Fibroblast of skin of left biceps (primary cell): ENCODE measurements at regions not wholly inside any gene's neighbourhood (a gene's known extent, or its start where the extent isn't known, plus 50 kb on each side); places are given as distances from the start of the nearest gene placed in this dataset.

Experiments used
- DNase-seq, 2 experiments: peaks; one replicate each; pipeline ENCODE4 v3.0.0-alpha.2; 2013; ENCODE audit warnings: low read depth in 2 of 2

GRCh38 chr2:173647681-173648311 is 293.1 kb downstream of the CDCA7 start:
- no peak for DNase-seq

- no peak for DNase-seq
These were observed 294.1 kb downstream of the CDCA7 start for GRCh38 chr2:173648816-173649215.

- DNase-seq: no peak
These were observed 295.0 kb downstream of the CDCA7 start for GRCh38 chr2:173649527-173650219.

DNA sequence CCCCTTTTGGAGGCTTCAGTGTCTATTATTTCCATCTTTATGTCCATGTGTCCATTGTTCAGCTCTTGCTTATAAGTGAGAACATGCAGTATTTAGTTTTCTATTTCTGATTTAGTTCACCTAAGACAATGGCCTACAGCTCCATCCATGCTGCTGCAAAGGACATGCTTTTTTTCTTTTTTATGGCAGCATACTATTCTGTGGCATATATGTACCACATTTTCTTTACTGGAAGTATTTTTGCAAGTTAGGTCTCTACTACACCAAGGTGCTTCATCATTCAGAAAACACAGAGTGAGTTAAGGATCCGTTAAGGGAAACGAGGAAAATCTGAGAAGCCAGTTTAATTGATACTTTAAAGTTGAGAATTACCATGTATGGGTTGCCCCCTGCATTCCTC is 297.2 kb downstream of the CDCA7 start:
- no peak for DNase-seq

DNA sequence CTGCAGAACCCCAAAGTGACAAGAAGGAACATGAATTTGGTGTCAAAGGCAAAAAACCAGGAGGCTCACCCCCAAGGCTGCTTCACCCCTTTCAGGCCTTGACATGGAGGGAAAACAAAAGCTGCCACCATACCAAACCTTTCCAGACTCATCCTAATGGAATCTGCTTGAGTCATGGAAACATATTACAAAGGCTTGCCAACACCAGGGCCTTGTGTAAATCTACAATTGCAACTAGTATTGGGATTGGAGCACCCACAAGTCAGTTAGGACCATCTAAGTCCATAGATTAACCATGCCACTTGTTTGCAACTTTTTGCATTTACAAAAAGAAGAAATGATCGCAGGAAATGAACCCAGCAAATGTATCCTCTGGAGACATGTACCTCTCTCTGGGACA is 297.6 kb downstream of the CDCA7 start:
- peak; percentile 74 for DNase-seq

DNA sequence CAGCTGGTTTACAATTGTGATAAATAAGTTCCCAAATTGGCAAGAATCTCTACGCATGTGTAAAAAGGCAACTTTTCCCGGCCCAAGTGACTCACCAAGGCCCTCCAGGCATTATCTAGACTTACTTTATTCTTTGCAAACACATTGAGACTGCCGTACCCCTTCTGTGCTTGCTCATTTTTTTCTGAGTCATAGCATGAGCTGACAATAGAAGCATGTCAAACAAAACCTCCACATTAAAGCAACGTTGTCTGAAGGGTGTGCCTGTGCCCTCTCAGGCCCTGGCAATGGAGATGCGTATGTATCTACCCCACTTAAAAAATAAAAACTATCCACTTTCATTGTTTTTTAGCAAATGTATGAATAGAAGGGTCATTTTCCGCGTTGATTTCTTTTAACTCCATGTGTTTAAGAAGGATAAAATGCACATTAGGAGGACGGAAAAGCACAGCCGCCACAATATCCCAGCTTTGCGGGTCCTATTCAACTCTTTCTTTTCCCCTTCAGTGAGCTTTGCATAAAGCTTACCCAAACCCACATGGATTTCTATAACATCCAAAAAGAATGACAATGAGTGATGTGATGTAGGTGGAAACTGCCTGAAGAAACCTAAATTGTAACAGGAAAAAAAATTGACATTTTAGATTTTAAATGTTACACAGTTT is 298.2 kb downstream of the CDCA7 start:
- peak; percentile 79 to 84 for DNase-seq

GRCh38 chr2:173653432-173653805 is 298.7 kb downstream of the CDCA7 start:
- DNase-seq: no peak

GRCh38 chr2:173654161-173654895 is 299.7 kb downstream of the CDCA7 start:
- DNase-seq: no peak

DNA sequence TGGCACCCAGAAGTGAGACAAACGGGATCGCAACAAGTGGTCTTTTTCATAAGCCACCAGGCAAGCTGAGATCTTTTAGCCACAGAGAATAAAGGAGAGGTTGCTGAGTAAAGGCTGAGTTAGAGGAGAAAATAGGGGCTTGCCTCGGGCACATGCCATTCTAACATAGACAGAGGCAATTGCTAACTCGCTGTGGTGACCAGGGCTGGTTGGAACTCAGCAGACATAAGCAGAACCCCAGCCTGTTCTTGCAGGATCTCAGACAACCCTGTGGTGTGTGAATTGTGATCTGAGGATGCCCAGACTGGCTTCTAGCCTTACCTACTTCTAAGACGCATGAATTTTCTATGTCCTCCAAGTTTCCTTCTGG is 300.2 kb downstream of the CDCA7 start:
- DNase-seq: no peak

DNA sequence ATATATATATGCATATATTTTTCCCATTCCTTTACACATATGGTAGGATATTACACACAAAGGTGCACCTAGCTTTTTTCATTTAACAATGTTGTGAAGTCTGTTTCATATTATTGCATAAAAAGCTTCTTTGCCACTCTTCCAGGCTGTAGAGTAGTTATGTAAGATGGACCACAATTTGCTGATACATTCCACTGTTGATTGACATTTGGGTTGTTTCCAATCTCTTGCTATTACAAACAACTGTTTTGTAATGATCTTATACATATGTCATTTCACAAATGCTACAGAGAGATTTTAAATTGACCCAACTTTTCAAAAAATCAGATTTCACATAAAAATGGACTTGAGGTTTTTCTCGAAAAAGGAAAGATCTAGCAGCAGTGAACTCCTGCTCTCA is 301.4 kb downstream of the CDCA7 start:
- no peak for DNase-seq

- DNase-seq: peak; percentile 85 to 86
These were observed 303.5 kb downstream of the CDCA7 start for GRCh38 chr2:173657996-173658717.

DNA sequence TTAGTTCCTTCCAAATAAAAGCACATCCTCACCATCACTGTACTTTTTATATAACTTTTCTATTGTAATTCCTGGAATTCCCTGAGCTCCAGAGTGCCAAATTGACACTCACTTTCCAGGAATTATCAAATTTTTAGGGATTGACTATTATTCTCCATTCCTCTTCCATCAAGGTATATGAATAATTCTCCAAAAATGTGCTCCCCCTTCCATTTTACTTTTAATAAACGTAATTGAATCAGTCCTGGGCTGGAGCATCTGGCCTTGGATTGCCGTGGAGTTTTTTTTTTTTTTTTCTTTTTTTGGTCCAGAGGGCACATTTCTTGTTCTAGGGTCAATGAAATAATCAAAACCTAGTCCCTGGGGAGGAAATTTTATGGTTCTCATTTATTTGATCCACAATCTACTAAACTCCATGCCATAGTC is 304.3 kb downstream of the CDCA7 start:
- DNase-seq: peak; percentile 59 to 68

- no peak for DNase-seq
These were observed 304.8 kb downstream of the CDCA7 start for GRCh38 chr2:173659509-173659908.

- no peak for DNase-seq
These were observed 303.6 kb downstream of the SP3 start for GRCh38 chr2:173661586-173661985.

DNA sequence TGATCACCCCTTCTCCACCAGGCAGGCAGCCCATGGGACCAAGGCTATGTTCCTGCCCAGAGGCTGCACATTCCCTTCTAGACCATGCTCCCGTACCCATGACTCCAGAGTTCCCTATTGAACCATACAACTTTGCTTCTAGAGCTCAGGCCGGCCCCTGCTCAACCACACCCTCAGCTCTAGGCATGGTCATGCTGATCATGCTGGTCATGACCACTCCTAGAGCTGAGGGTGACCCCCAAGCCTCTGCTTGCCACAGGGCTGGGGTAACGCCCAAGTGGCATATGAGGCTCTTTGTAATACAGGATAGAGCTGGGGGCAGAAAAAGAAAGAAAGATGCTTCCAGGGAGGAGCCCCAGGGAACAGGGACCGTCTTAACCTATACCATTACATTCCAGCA is 301.8 kb downstream of the SP3 start:
- DNase-seq: no peak

GRCh38 chr2:173663835-173664512 is 301.2 kb downstream of the SP3 start:
- no peak for DNase-seq

DNA sequence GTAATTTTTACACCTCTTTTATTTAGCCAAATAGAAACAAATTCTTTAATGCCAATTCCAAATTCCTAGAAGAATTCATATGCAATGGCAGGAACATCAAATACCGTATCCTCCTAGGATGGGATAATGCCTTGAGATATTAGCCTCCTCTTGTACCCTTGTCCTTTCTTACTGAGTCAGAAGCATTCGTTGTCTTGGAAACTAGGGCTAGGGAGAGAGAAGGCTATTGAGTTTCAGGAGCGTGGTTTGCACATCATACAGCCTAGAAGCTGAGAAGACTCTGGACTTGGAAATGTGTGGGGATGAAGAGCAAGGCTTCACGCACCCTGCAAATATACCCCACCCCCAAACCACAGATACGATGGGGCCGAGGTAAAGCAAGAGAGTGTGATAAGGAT is 300.7 kb downstream of the SP3 start:
- no peak for DNase-seq

- DNase-seq: no peak
These were observed 298.8 kb downstream of the SP3 start for GRCh38 chr2:173666171-173666888.

GRCh38 chr2:173667014-173667413 is 298.2 kb downstream of the SP3 start:
- DNase-seq: no peak

GRCh38 chr2:173667415-173667814 is 297.8 kb downstream of the SP3 start:
- DNase-seq: no peak
